SK-N-SH (cell line): ENCODE measurements at regions not wholly inside any gene's neighbourhood (a gene's known extent, or its start where the extent isn't known, plus 50 kb on each side); places are given as distances from the start of the nearest gene placed in this dataset.
"Not testable (repeated sequence)": the region's sequence is repeated elsewhere in the genome, so short reads cannot be mapped to it uniquely, and the experiment has no call there.

Source experiments
- CTCF ChIP-seq: fragments of 200-600 bp; sonication (generic); IDR thresholded peaks from 2 replicates; pipeline ENCODE4 v1.6.1; 2017; ENCODE audit warnings: antibody characterized with exemption, mild to moderate bottlenecking, moderate library complexity
- EP300 ChIP-seq, 2 experiments: IDR thresholded peaks; 2 replicates each; pipeline versions ENCODE4 v1.4.0 to v1.6.1; 2012; ENCODE audit warnings: borderline replicate concordance in 1 of 2, low read depth in 1 of 2, low read length in 1 of 2
- GABPA ChIP-seq: IDR thresholded peaks from 2 replicates; pipeline ENCODE4 v1.4.0; 2012; ENCODE audit warnings: low read depth, mild to moderate bottlenecking
- MAX ChIP-seq: IDR thresholded peaks from 2 replicates; pipeline ENCODE4 v1.4.0; 2012; ENCODE audit warnings: low read depth
- MEF2A ChIP-seq: IDR thresholded peaks from 2 replicates; pipeline ENCODE4 v1.4.0; 2012; ENCODE audit warnings: low read depth, borderline replicate concordance
- POLR2AphosphoS5 ChIP-seq: IDR thresholded peaks from 2 replicates; pipeline ENCODE4 v1.6.1; 2012; ENCODE audit warnings: low read depth, low read length
- RAD21 ChIP-seq: IDR thresholded peaks from 2 replicates; pipeline ENCODE4 v1.6.1; 2012; ENCODE audit warnings: mild to moderate bottlenecking, low read length
- RFX5 ChIP-seq: IDR thresholded peaks from 2 replicates; pipeline ENCODE4 v1.6.1; 2012; ENCODE audit warnings: mild to moderate bottlenecking, improper control_type of control experiment, low read length
- YY1 ChIP-seq: IDR thresholded peaks from 2 replicates; pipeline ENCODE4 v1.4.0; 2012; ENCODE audit warnings: low read depth, mild to moderate bottlenecking
- ZBTB33 ChIP-seq: IDR thresholded peaks from 2 replicates; pipeline ENCODE4 v1.4.0; 2012; ENCODE audit warnings: low read depth, borderline replicate concordance
- TF ChIP-seq, protein P1 (sequence below): IDR thresholded peaks from 2 replicates; pipeline ENCODE4 v1.6.1; 2012; ENCODE audit warnings: mild to moderate bottlenecking, low read depth, low read length, moderate library complexity

DNA sequence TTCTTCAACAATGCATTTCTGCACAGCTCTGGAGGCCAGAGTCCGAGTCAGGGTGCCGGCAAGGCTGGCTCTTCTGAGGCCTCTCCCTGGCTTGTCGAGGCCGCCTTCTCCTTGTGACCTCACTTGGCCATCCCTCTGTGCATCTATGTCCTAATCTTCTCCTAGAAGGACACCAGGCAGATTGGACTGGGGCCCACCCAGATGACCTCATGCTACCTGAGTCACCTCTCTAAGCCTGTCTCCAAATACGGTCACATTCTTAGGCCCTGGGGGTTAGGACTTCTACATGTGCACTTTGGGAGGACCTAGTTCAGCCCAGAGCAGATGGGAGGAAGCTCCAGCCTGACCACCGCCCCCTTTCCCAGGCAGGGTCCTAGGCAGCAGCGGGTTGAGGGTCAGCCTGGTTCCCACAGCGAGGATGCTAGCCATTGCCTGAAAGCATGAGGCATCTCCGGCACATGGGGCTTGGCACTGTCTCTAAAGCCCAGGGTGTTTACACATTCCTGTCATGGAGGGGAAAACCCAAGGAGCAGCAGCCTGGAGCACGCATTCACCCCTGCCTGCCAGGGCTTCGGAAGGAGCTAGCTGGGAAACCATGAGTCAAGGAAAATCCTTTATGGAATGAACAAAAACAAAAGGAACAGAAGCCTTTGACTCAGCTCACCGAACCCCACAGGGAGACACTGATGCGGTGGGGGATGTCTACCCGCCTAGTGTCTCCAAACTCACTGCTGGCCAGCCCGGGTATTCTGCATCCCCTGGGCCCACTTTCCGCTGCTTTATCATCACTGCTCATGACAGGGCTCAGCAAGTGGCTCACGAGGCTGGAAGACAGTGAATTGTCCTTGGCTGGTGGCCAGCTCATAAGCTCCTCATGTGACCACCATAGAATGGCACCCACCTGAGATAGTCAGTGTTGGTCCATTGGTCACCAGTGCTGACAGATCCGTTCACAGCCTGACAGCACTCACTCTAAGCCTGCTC is 140.2 kb upstream of the ZNF469 start:
- not testable (repeated sequence) for TF ChIP-seq CTCF, POLR2AphosphoS5, RAD21, MEF2A, GABPA, YY1, ZBTB33, RFX5
- TF ChIP-seq EP300 (IDR thresholded peaks at IDR 0.05; ENCODE audit: borderline replicate concordance in 1 of 2, low read depth in 1 of 2, low read length in 1 of 2) (peak in 1 of 2 experiments; percentile 36; a peak in 1 of 4 replicates), MAX (peak; percentile 80)
- TF ChIP-seq, protein P1, sequence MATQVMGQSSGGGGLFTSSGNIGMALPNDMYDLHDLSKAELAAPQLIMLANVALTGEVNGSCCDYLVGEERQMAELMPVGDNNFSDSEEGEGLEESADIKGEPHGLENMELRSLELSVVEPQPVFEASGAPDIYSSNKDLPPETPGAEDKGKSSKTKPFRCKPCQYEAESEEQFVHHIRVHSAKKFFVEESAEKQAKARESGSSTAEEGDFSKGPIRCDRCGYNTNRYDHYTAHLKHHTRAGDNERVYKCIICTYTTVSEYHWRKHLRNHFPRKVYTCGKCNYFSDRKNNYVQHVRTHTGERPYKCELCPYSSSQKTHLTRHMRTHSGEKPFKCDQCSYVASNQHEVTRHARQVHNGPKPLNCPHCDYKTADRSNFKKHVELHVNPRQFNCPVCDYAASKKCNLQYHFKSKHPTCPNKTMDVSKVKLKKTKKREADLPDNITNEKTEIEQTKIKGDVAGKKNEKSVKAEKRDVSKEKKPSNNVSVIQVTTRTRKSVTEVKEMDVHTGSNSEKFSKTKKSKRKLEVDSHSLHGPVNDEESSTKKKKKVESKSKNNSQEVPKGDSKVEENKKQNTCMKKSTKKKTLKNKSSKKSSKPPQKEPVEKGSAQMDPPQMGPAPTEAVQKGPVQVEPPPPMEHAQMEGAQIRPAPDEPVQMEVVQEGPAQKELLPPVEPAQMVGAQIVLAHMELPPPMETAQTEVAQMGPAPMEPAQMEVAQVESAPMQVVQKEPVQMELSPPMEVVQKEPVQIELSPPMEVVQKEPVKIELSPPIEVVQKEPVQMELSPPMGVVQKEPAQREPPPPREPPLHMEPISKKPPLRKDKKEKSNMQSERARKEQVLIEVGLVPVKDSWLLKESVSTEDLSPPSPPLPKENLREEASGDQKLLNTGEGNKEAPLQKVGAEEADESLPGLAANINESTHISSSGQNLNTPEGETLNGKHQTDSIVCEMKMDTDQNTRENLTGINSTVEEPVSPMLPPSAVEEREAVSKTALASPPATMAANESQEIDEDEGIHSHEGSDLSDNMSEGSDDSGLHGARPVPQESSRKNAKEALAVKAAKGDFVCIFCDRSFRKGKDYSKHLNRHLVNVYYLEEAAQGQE = 0 out of 2 replicates have a peak, but pooled peaks have one; percentile 45
